Activated CD4-positive, alpha-beta T cell treated with anti-CD3 and anti-CD28 coated beads for 24 hours (primary cell): ENCODE measurements at regions not wholly inside any gene's neighbourhood (a gene's known extent, or its start where the extent isn't known, plus 50 kb on each side); places are given as distances from the start of the nearest gene placed in this dataset.

Source experiments
- DNase-seq, 2 donors: peaks; one replicate each; pipeline ENCODE4 v3.0.0-alpha.2; 2020; ENCODE audit warnings: low read depth in 2 of 2

- DNase-seq = no peak
These were observed 466.5 kb upstream of the SOX5 start for GRCh38 chr12:24415934-24416333.

GRCh38 chr12:24414480-24414879 is 465.0 kb upstream of the SOX5 start:
- no peak for DNase-seq

GRCh38 chr12:24411948-24412347 is 462.5 kb upstream of the SOX5 start:
- DNase-seq = no peak

GRCh38 chr12:24409868-24410267 is 460.4 kb upstream of the SOX5 start:
- no peak for DNase-seq

- DNase-seq = no peak
These were observed 458.8 kb upstream of the SOX5 start for GRCh38 chr12:24408305-24408704.

- DNase-seq = no peak
These were observed 458.4 kb upstream of the SOX5 start for GRCh38 chr12:24407884-24408283.

- no peak for DNase-seq
These were observed 454.8 kb upstream of the SOX5 start for GRCh38 chr12:24404086-24404815.

- DNase-seq = no peak
These were observed 451.1 kb upstream of the SOX5 start for GRCh38 chr12:24400533-24400932.

GRCh38 chr12:24398605-24399004 is 449.1 kb upstream of the SOX5 start:
- DNase-seq = no peak

GRCh38 chr12:24396224-24396623 is 446.8 kb upstream of the SOX5 start:
- no peak for DNase-seq

GRCh38 chr12:24394246-24394645 is 444.8 kb upstream of the SOX5 start:
- DNase-seq = no peak

- no peak for DNase-seq
These were observed 443.6 kb upstream of the SOX5 start for GRCh38 chr12:24393071-24393470.

GRCh38 chr12:24389394-24389793 is 439.9 kb upstream of the SOX5 start:
- no peak for DNase-seq

- no peak for DNase-seq
These were observed 437.9 kb upstream of the SOX5 start for GRCh38 chr12:24387381-24387780.

GRCh38 chr12:24386836-24387235 is 437.4 kb upstream of the SOX5 start:
- no peak for DNase-seq

- DNase-seq = no peak
These were observed 432.3 kb upstream of the SOX5 start for GRCh38 chr12:24381790-24382189.

GRCh38 chr12:24379861-24380521 is 430.5 kb upstream of the SOX5 start:
- DNase-seq = no peak

GRCh38 chr12:24379433-24379832 is 430.0 kb upstream of the SOX5 start:
- no peak for DNase-seq

- no peak for DNase-seq
These were observed 429.3 kb upstream of the SOX5 start for GRCh38 chr12:24378548-24379407.

- no peak for DNase-seq
These were observed 425.0 kb upstream of the SOX5 start for GRCh38 chr12:24374452-24374851.

- no peak for DNase-seq
These were observed 423.5 kb upstream of the SOX5 start for GRCh38 chr12:24373004-24373403.

GRCh38 chr12:24366514-24366913 is 417.0 kb upstream of the SOX5 start:
- no peak for DNase-seq

- no peak for DNase-seq
These were observed 415.5 kb upstream of the SOX5 start for GRCh38 chr12:24364921-24365320.
